GM21528 (cell line): ENCODE measurements at regions not wholly inside any gene's neighbourhood (a gene's known extent, or its start where the extent isn't known, plus 50 kb on each side); places are given as distances from the start of the nearest gene placed in this dataset.

ENCODE experiments used
- ATAC-seq: cut with Tn5 transposase; IDR thresholded peaks from one replicate; pipeline ENCODE4 v1.9.1; 2021; ENCODE audit warnings: mild to moderate bottlenecking, moderate library complexity; ENCODE audit not compliant: unreplicated experiment, low FRiP score

DNA sequence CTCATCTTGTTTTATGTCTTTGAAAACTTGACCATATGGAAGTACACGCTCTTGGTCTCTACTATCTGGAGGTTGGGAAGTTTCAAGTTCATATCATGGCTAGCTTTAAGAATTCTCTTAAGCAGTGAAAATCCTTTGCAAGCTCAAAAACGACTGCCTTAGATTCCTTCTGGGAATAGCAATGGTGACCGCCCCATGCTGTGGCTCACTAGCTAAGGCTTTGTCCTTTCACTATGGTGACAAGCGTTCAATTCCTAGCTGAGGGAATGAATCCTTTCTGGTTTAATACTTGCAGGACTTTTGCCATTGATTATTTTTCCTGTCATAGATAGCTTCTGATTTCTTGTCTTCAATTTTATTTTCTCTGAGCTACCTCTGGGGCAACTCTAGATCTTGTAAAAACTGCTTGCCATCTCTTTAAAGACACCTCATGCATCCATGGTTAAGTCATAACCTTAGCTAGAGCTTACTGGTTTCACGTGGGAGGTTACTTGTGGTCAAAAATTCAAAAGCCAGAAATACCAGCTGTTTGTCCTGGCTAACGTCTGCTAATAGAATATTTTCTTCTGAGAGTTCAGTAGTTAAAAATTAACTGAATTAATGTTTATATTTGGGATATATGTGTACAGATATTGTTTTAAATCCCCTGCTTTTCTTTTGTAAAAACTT lies 673.4 kb upstream of the CBLB start:
- no peak for ATAC-seq

DNA sequence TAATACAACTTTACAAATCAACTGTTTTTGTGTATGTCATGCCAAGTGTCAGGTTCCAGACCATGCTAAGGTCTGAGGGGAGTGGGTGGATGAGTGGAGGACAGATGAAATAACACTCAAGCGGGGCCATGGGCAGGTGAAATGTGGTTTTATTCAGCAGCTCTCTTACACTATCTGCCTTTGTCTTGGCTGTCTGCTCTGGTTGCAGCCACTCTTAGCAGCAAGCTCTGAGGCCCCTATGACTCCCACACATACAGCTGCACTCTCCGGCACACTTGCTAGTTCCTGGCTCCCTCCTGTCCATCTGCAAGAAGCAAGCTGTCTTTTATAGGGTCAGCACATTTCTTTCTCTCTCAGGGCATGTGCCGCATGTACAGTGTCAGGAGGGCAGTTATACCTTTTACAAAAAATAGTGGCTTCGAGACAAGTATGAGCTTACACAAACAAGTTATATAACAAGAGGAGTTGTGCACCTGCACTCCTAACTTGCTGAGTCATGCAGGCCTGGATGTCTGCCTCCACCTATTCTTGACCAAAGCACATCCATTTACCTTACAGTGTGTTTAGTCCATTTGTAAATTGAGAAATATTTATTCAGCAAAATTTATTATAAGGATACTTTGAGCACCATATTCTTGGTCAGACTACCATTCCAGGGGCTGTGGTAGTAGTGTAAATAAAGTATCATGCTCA lies 683.7 kb upstream of the CBLB start:
- no peak for ATAC-seq

DNA sequence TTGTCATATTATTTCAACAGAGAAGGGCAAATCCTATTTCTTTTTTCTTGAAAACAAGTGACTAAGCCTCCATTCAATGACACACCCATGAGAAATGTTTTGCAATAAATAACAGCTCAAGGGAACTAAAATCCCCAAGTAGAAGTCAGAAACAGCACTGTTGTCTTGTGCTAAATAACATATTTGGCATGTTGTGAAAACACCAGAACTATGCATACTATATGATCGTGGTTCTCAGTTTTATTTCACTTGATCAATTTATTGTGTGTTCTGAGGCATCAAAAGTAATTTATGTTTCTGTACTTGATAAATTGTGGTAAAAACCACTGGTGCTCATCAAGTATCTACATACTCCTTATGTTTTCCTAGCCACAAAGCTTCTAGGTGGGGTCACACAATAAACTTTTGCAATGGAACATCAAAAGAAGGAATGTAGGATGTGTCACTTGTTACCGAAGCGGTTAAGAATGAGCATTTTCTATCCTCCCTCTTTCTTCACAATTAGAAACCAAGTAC lies 691.7 kb upstream of the CBLB start:
- no peak for ATAC-seq

DNA sequence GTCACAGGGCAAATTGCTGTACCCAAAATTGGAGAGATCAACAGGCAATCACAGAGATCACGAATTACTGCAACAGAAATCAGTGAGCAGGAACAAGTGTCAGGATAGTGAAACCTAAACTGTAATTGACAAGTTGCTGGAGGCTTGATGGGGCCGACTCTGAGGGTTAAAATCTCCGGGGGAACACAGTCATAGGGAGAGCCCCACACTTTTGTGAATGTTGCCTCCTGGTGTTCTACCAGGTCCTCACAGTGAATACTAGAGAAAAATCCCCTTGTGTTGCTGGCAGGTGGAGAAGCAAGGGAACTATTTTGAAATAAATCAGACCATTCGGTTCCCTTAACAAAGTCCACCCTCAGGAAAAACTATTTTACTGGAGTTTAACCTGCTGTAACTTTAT lies 697.5 kb upstream of the CBLB start:
- no peak for ATAC-seq

DNA sequence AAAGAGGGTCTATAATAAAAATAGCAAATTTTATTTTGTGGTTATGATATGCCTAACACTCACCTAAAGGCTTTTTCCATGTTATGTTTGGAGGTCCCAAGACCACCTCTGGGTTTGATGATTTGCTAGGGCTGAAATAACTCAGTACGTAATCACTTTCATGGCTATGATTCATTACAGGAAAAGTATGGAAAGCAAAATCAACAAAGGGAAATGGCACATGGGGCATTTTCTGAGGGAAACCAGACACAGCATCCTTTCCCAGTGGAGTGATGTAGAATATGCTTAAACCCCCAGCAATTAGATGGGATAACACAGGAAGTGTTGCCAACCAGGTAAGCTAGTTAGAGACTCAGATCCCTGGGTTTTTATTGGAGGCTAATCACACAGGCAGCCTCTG lies 701.6 kb upstream of the CBLB start:
- ATAC-seq = no peak

DNA sequence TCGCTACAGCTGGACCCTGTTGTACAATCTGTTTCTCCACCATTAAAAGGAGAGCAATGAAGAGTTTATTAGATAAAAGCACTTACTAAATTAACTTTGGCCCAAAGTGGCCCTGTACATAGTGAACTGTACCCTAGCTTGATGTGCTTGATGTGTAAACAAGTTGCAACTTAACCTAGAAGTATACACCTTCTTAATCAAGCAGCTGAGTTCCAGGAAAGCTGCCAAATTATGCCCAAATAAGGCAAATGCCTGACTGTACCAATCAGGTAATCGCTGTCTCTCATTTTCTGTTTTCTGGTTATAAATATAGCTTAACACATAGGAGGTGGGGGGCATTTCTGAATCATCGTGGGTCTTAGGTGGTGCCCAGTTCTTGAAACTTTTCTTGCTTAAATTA lies 704.8 kb upstream of the CBLB start:
- ATAC-seq = no peak

DNA sequence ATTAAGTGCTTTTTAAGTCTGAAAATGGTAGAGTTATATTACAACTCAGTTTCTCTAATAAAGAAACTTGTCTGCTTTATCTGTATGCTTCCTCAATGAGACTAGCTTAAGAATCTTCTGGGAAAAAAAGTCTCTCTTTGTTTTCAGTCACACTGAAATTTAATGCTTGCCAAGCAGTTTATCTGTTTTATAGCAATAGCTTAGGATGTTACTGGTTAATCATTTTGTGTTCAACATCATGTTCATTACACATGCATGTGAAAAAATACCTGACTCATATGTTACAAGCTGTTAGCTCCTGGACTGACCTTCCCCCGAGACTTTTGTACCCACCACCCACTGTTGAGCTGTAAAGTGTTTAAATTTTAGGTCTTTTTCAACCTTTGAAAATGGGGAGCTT lies 706.2 kb upstream of the CBLB start:
- ATAC-seq = no peak

DNA sequence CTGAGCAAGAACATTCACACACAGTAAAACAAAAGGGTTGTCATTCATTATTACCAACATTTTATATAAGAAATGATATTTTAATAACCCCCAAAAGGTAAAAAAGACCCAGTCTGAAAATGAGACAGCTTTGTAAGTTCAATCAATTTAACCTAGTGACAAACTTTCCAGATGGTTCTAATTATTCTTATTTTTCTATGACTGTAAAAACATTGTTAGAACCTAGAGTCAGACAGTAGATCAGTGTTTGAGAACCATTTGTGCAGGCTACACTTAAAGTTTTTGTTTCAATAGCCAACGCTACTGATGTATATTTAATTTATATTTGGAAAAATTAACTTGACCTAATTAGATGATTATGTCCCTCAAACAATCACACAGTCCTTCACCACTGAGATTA lies 708.4 kb upstream of the CBLB start:
- ATAC-seq = no peak

DNA sequence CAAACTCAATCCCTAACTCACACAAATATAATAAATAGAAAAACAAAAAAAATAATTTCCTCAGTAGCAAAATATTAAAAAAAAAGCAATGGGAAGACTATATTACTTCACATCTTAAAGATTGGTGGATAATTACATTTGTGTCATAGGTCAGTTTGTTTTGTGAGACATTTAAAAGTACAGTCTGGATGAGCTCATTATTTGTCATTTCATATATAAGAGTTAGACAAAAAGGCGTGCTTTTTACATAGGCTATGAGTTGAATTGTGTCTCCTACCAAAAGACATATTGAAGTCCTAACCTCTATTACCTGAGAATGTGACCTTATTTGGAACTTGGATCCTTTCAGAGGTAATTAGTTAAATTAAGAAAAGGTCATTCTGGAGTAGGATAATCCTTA lies 710.1 kb upstream of the CBLB start:
- ATAC-seq = no peak

DNA sequence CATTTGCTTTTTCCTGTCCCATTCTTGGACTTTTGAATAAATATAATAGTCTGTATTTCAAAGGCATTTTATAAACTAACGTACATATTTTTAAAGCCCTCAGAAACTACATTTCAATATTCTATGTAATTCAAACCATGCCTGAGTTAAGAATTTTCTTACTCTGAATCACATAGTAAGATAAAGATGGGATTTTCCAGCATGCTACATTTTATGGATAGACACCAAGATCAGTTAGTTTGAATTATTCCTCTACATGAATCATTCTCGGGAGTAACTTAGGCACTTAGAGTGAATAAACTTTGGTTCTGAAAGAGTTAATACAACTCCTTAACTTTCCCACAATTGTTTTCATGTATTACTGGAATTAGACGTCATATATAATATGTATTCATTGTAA lies 713.3 kb upstream of the CBLB start:
- no peak for ATAC-seq

DNA sequence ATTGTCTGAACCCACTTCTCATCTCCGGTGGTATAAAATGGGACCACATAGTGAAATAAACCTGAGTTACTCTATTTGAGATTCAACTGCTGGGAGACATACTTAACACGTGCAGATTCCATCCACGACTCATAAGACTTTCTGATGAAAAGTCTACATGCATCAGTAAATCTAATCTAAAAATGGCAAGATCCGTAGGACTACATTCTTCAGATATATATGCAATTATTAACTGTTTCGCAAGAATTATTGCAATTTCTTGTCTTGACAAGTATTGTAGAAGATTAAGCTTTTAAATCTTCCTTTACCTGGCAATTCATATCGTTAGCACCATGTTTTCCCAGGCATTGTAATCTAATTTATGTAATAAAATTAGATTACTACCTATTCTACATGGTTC lies 718.7 kb upstream of the CBLB start:
- ATAC-seq = no peak

DNA sequence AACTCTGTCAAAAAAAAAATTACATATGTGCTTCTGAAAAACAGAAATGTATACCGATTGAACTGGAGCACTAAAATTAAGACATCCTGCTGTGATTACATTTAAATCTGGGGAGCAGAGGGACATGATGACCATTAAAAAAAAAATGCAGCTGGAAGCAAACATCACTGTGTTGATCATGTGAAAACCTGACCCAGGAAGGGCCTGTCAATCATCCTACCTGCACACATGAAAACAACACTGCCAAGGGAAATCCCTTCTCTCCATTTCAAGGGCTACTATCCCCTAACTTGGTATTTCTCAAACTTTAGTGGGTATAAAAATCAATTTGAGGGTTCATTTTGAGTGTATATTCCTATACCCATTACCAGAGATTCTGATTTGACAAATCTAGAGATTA lies 719.9 kb upstream of the CBLB start:
- no peak for ATAC-seq

DNA sequence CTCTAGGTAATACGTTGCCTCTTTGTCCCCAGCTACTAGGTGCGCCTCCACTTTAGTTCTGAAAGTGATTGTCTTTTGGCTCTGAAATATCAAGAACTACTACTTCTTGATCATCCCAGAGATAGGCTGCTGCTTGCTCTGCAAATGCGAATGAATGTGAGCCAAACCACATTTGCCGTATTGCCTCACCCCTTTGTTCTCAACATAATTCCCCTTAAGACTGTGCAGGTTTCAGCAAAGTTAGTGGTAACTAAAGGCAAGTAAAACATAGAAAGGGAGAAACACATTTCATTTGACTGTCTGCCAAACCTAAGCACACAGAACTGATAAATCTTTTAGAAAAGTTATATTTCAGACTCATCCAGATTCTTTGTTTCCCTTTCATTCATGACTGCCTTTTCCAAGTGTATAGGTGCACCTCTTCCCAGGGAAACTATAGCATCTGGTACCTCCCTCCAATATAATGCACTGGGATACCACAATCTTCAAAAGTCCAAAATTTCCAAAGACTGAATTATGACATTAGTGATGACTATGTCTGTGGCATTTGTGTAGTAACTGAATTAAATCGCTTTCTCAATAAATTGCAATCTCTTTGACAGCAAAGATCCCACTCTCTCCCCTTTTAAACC lies 720.6 kb upstream of the CBLB start:
- no peak for ATAC-seq

DNA sequence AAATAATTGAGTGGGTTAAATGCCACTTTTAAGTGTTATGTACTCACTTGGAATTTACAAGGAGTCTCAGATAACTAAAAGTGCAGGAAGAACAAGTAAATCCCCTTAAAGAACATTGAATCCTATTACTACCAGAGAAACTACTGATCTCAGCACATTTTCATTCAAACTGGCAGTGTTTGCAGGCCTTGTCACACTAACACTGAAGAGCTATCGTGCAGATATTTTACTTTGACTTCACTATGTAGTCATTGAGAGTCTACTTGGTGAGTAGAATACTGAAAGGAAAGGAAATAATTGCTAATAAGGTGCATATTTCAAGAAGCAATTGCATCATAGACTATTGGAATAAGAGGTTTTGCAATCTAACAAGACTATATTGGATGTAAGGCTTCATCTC lies 721.4 kb upstream of the CBLB start:
- ATAC-seq = no peak

DNA sequence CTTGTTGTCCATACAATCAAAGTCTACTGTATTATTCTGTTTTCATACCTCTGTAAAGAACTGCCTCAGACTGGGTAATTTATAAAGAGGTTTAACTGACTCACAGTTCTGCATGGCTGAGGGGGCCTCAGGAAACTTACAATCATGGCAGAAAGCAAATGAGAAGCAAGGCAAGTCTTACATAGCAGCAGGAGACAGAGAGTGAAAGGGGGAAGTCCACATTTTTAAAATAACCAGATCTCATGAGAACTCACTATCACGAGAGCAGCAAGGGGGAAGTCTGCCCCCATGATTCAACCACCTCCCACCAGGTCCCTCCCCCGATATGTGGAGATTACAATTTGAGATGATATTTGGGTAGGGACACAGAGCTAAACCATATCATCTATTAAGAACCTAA lies 724.6 kb upstream of the CBLB start:
- ATAC-seq = no peak

DNA sequence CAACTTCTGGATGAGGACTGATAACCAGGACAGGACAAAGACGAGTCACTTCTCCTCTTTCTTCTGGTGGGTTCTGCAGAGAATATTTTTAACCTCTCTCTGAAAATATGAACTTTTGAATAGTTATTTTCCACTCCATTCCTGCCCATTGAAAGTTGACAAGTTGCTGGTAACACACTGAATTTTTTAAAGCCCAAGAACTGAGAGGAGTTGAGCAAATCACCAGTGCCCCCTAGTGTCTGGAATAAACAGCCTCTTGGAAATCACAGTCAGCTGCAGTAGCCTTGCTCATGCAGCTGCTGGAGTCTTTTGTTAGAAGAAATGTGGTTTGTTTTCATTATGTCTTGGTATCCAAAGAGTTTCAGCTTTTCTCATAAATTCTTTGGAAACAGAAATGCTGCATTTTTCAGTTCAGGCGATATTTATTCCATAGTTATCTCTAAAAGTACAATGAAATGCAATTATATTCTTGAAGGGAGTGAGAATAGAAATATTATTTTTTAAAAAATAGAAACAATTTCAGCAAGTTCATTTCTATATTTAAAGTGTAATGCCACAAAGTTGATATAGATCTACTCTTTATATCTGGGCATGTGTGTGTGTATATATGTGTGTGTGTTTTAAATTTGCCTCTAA lies 741.0 kb upstream of the CBLB start:
- ATAC-seq = peak; percentile 91

DNA sequence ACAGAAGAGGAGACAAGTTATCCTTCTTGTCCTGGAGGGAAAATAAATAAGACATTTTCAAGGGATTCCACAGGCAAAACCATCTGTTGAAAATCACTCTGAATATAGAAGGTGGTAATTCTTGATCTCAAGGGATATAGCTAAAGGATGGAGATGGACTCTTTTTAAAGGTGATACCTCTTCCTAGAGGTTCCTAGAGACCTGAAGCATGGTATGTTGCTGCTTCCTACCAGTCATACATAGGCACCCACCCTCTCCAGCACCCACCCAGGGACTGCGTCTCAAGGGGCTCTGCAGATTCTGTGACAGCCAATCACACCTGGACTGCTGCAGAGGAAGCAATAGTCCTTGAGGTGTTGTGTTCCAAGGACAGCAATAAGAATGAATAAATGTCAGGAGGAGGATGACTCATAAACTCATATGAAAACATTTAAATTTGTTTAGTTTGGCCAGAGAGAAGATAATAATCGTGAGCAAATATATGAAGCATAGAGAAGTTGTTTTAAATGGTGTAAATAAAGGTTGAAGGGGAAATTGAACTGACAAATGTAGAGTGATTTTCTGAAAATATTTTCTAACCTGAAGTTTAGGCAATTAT lies 741.6 kb upstream of the CBLB start:
- ATAC-seq = no peak

DNA sequence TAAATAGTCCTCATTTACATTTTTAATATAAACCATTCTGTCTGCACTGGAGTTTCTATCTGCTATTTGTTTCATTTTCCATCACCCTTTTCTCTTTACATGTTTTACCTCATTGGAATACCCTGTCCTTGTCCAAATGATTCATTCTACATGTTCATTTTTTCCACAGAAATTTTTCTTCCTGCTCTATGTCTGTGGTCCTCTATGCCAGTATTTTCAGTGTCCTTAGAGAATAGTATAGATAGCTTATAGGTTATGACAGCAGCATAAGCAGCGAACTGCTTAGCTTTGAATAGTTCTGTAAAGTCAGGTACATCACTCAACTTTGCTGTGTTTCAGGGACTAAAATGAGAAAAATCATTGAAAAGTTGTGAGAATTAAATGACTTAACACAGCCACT lies 742.3 kb upstream of the CBLB start:
- ATAC-seq = no peak

DNA sequence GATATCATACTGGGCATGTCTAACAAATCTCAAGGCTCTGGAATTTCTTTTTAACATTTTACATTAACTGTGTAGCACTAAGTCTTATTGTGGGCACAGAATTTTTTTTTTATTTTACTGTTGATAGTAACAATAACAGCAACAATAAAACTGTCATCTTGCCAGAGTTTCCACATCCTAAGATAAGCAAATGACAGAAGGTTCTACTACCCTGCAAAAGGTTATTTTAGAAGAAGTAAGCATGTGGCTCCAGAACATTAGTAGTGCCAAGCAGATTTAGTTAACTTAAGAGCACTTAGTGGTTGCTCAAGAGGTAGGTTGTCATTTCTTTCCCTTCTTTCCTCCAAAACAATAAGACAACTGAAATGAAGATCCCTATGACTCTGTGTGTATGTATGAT lies 743.0 kb upstream of the CBLB start:
- no peak for ATAC-seq

DNA sequence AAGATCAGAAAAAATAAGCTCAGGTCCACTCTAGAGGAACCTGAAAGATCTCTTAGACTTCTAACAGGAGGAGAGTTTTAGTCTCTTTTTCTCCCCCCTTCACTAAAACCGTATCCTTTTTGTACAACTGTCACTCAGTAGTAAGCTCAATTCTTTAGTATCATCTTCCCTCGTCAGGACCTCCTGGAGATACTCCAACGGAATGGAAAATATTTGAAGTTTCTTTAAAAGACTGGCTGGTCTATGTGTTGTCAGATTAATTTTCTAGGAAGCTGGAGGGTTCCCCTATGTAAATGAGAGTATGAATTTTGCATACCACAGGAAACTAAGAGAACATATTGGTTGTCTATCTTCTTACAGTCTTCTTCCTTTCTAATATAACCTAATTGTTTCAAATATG lies 747.7 kb upstream of the CBLB start:
- no peak for ATAC-seq

DNA sequence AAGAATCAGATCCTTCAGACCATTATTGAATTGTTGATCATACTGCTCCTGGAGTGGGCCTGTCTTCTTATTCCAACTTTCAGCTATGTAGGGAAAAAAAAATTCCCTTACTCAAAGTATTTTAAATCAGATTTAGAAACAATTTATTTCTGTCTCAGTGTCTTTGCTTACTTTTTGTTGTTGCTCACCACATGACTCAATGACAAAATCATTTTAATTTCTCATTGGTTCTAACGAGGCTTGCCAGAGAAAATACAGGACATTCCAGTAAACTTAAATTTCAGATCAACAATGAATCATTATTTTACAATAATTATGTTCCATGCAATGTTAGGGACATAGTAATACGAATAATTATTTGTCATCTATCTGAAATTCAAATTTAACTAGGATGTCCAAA lies 748.5 kb upstream of the CBLB start:
- no peak for ATAC-seq
